ENCODE measurements at regions not wholly inside any gene's neighbourhood (a gene's known extent, or its start where the extent isn't known, plus 50 kb on each side); places are given as distances from the start of the nearest gene placed in this dataset.

- no peaks in the 10 kb centered on the region for H3K4me1 Mint-ChIP-seq (ENCODE audit: unreplicated experiment)
- peaks cover 3% of the 10 kb centered on the region for H3K27me3 Mint-ChIP-seq (ENCODE audit: unreplicated experiment)
- H3K4me3 Mint-ChIP-seq (ENCODE audit: unreplicated experiment), result no peak overlapping the region
- TF ChIP-seq CTCF (IDR thresholded peaks at IDR 0.05; ENCODE audit: unreplicated experiment), result no peak
- no peak for DNase-seq (ENCODE audit: low spot score)
- H3K36me3 Mint-ChIP-seq (ENCODE audit: low read depth, unreplicated experiment), result no peaks in the 10 kb centered on the region
- no peak overlapping the region for H3K27ac Mint-ChIP-seq (ENCODE audit: unreplicated experiment)
- no peaks in the 10 kb centered on the region for H3K9me3 Mint-ChIP-seq (ENCODE audit: unreplicated experiment)
Measured at GRCh38 chr4:125940426-125940825, 625.7 kb downstream of the FAT4 start.

GRCh38 chr4:125944966-125945365 lies 630.2 kb downstream of the FAT4 start:
- no peak for DNase-seq (ENCODE audit: low spot score)
- no peaks in the 10 kb centered on the region for H3K4me1 Mint-ChIP-seq (ENCODE audit: unreplicated experiment)
- H3K4me3 Mint-ChIP-seq (ENCODE audit: unreplicated experiment), result no peak overlapping the region
- H3K27me3 Mint-ChIP-seq (ENCODE audit: unreplicated experiment), result no peaks in the 10 kb centered on the region
- no peaks in the 10 kb centered on the region for H3K36me3 Mint-ChIP-seq (ENCODE audit: low read depth, unreplicated experiment)
- H3K9me3 Mint-ChIP-seq (ENCODE audit: unreplicated experiment), result no peaks in the 10 kb centered on the region
- no peak overlapping the region for H3K27ac Mint-ChIP-seq (ENCODE audit: unreplicated experiment)
- no peak for TF ChIP-seq CTCF (IDR thresholded peaks at IDR 0.05; ENCODE audit: unreplicated experiment)

GRCh38 chr4:125948021-125948420 lies 633.3 kb downstream of the FAT4 start:
- Mint-ChIP-seq H3K4me3 (ENCODE audit: unreplicated experiment) (no peak overlapping the region), H3K27me3 (ENCODE audit: unreplicated experiment) (no peaks in the 10 kb centered on the region), H3K4me1 (ENCODE audit: unreplicated experiment) (no peaks in the 10 kb centered on the region), H3K9me3 (ENCODE audit: unreplicated experiment) (no peaks in the 10 kb centered on the region), H3K36me3 (ENCODE audit: low read depth, unreplicated experiment) (no peaks in the 10 kb centered on the region), H3K27ac (ENCODE audit: unreplicated experiment) (no peak overlapping the region)
- DNase-seq (ENCODE audit: low spot score), result no peak
- no peak for TF ChIP-seq CTCF (IDR thresholded peaks at IDR 0.05; ENCODE audit: unreplicated experiment)

- H3K9me3 Mint-ChIP-seq (ENCODE audit: unreplicated experiment), result no peaks in the 10 kb centered on the region
- H3K27ac Mint-ChIP-seq (ENCODE audit: unreplicated experiment), result no peak overlapping the region
- H3K4me3 Mint-ChIP-seq (ENCODE audit: unreplicated experiment), result no peak overlapping the region
- no peak for TF ChIP-seq CTCF (IDR thresholded peaks at IDR 0.05; ENCODE audit: unreplicated experiment)
- DNase-seq (ENCODE audit: low spot score), result no peak
- no peaks in the 10 kb centered on the region for H3K27me3 Mint-ChIP-seq (ENCODE audit: unreplicated experiment)
- no peaks in the 10 kb centered on the region for H3K4me1 Mint-ChIP-seq (ENCODE audit: unreplicated experiment)
- H3K36me3 Mint-ChIP-seq (ENCODE audit: low read depth, unreplicated experiment), result no peaks in the 10 kb centered on the region
Measured at GRCh38 chr4:125951261-125951887, 636.6 kb downstream of the FAT4 start.

GRCh38 chr4:125952631-125953030 lies 637.9 kb downstream of the FAT4 start:
- Mint-ChIP-seq H3K4me1 (ENCODE audit: unreplicated experiment) (no peaks in the 10 kb centered on the region), H3K9me3 (ENCODE audit: unreplicated experiment) (no peaks in the 10 kb centered on the region), H3K27me3 (ENCODE audit: unreplicated experiment) (no peaks in the 10 kb centered on the region), H3K36me3 (ENCODE audit: low read depth, unreplicated experiment) (no peaks in the 10 kb centered on the region), H3K27ac (ENCODE audit: unreplicated experiment) (no peak overlapping the region), H3K4me3 (ENCODE audit: unreplicated experiment) (no peak overlapping the region)
- no peak for TF ChIP-seq CTCF (IDR thresholded peaks at IDR 0.05; ENCODE audit: unreplicated experiment)
- no peak for DNase-seq (ENCODE audit: low spot score)
